Keratinocyte (primary cell): ENCODE measurements at regions not wholly inside any gene's neighbourhood (a gene's known extent, or its start where the extent isn't known, plus 50 kb on each side); places are given as distances from the start of the nearest gene placed in this dataset.

Source experiments
- EZH2 ChIP-seq: IDR thresholded peaks from one replicate; pipeline ENCODE4 v1.6.1; 2012; ENCODE audit warnings: inconsistent platforms, mild to moderate bottlenecking, low read length, moderate library complexity
- TF ChIP-seq, protein P1 (sequence below), 3 experiments: IDR thresholded peaks in 1 of 3; conservative IDR thresholded peaks in 1 of 3; optimal IDR thresholded peaks in 1 of 3; 2 replicates in 2 of 3; 3 replicates in 1 of 3; pipeline versions ENCODE3 to v1.5.1; 2011; ENCODE audit warnings: low read length in 3 of 3, mild to moderate bottlenecking in 3 of 3, moderate library complexity in 2 of 3, control low read depth in 1 of 3, inconsistent platforms in 1 of 3; ENCODE audit not compliant: insufficient read depth in 2 of 3; ENCODE audit errors: extremely low read depth in 1 of 3

DNA sequence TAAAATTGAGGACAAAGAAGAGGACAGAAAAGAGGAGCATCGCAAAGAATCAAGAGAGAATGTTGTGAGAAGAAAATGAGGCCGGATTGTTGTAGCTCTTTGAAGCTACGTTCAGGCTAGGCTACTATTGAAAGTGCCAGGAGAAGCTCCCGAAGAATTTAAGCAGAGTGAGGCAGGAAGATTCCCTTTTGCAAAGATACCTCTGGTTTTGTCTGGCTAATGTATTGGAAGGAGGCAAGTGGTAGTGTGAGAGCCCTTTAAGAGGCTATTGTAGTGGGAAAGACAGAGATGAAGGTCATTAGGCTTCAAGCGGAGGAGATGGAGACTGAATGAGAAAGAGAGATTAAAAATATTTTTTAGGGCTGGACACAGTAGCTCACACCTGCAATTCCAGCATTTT lies 476.9 kb upstream of the ADGRL2 start:
- TF ChIP-seq, protein P1, sequence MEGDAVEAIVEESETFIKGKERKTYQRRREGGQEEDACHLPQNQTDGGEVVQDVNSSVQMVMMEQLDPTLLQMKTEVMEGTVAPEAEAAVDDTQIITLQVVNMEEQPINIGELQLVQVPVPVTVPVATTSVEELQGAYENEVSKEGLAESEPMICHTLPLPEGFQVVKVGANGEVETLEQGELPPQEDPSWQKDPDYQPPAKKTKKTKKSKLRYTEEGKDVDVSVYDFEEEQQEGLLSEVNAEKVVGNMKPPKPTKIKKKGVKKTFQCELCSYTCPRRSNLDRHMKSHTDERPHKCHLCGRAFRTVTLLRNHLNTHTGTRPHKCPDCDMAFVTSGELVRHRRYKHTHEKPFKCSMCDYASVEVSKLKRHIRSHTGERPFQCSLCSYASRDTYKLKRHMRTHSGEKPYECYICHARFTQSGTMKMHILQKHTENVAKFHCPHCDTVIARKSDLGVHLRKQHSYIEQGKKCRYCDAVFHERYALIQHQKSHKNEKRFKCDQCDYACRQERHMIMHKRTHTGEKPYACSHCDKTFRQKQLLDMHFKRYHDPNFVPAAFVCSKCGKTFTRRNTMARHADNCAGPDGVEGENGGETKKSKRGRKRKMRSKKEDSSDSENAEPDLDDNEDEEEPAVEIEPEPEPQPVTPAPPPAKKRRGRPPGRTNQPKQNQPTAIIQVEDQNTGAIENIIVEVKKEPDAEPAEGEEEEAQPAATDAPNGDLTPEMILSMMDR (optimal IDR thresholded peaks at IDR 0.05 in 1 of 3, IDR thresholded peaks at IDR 0.05 in 1 of 3, conservative IDR thresholded peaks at IDR 0.05 in 1 of 3; ENCODE audit: extremely low read depth in 1 of 3, insufficient read depth in 2 of 3, low read length in 3 of 3): no peak
- TF ChIP-seq EZH2: no peak
